OCI-LY7 (cell line): ENCODE measurements at regions not wholly inside any gene's neighbourhood (a gene's known extent, or its start where the extent isn't known, plus 50 kb on each side); places are given as distances from the start of the nearest gene placed in this dataset.

Source experiments
- CTCF ChIP-seq: fragments of 200-600 bp; sonication (generic); conservative IDR thresholded peaks from 2 replicates; pipeline ENCODE4 v1.5.1; 2014; ENCODE audit warnings: mild to moderate bottlenecking, antibody characterized with exemption, low read length, moderate library complexity, mixed read lengths
- EZH2phosphoT487 ChIP-seq: fragments of 200-600 bp; sonication (generic); IDR thresholded peaks from 2 replicates; pipeline ENCODE4 v1.6.1; 2018; ENCODE audit warnings: low read depth, borderline replicate concordance, mild to moderate bottlenecking, mixed run types, antibody characterized with exemption, low read length, moderate library complexity, mixed read lengths

DNA sequence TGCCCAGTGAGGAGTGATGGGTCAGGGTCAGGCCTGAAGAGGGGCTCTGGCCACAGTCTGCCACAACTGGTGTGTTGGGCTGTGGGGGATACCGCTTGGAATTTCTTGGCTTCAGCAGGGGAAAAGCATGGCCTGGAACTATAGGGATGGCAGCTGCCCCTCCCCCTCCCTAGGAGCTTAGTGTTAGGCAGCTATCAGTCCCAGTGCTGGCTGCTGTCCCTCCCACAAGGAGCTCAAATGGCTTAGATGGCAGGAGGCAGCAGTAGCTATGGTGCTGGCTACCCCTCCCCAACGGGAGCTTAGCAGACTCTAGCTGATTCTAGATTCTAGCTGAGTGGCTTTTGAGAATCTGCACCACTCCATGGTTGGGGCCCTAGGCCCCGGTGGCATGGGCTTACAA is 414.5 kb upstream of the HSF2 start:
- TF ChIP-seq CTCF: no peak
- TF ChIP-seq EZH2phosphoT487: no peak
